HG03469 (cell line): ENCODE measurements at regions not wholly inside any gene's neighbourhood (a gene's known extent, or its start where the extent isn't known, plus 50 kb on each side); places are given as distances from the start of the nearest gene placed in this dataset.

Experiments used
- ATAC-seq: cut with Tn5 transposase; IDR thresholded peaks from one replicate; pipeline ENCODE4 v1.9.1; 2021; ENCODE audit warnings: mild to moderate bottlenecking, moderate library complexity, moderate number of reproducible peaks; ENCODE audit not compliant: unreplicated experiment

GRCh38 chr13:104372095-104372655, 1306.0 kb upstream of the SLC10A2 start:
- no peak for ATAC-seq

- ATAC-seq, result no peak
These were observed 1299.2 kb upstream of the SLC10A2 start for GRCh38 chr13:104365430-104365829.

GRCh38 chr13:104357672-104358354, 1291.6 kb upstream of the SLC10A2 start:
- ATAC-seq, result no peak

GRCh38 chr13:104357174-104357573, 1291.0 kb upstream of the SLC10A2 start:
- no peak for ATAC-seq

- ATAC-seq, result no peak
These were observed 1288.9 kb upstream of the SLC10A2 start for GRCh38 chr13:104355041-104355670.

- ATAC-seq, result no peak
These were observed 1261.0 kb upstream of the SLC10A2 start for GRCh38 chr13:104327211-104327610.

- no peak for ATAC-seq
These were observed 1260.3 kb upstream of the SLC10A2 start for GRCh38 chr13:104326523-104326922.

GRCh38 chr13:104321756-104322155, 1255.5 kb upstream of the SLC10A2 start:
- no peak for ATAC-seq

- no peak for ATAC-seq
These were observed 1254.2 kb upstream of the SLC10A2 start for GRCh38 chr13:104320446-104320845.

- no peak for ATAC-seq
These were observed 1251.9 kb upstream of the SLC10A2 start for GRCh38 chr13:104318121-104318520.

- ATAC-seq, result no peak
These were observed 1249.4 kb upstream of the SLC10A2 start for GRCh38 chr13:104315606-104316005.

- ATAC-seq, result no peak
These were observed 1248.8 kb upstream of the SLC10A2 start for GRCh38 chr13:104314926-104315535.

- ATAC-seq, result no peak
These were observed 1248.1 kb upstream of the SLC10A2 start for GRCh38 chr13:104314321-104314720.

GRCh38 chr13:104310861-104311260, 1244.6 kb upstream of the SLC10A2 start:
- no peak for ATAC-seq

- ATAC-seq, result no peak
These were observed 1243.2 kb upstream of the SLC10A2 start for GRCh38 chr13:104309431-104309830.

- ATAC-seq, result no peak
These were observed 1235.2 kb upstream of the SLC10A2 start for GRCh38 chr13:104301171-104301975.

- no peak for ATAC-seq
These were observed 1230.9 kb upstream of the SLC10A2 start for GRCh38 chr13:104297075-104297474.

GRCh38 chr13:104296286-104296685, 1230.1 kb upstream of the SLC10A2 start:
- ATAC-seq, result no peak

GRCh38 chr13:104295537-104295936, 1229.3 kb upstream of the SLC10A2 start:
- no peak for ATAC-seq

GRCh38 chr13:104289400-104289799, 1223.2 kb upstream of the SLC10A2 start:
- no peak for ATAC-seq

GRCh38 chr13:104288496-104288895, 1222.3 kb upstream of the SLC10A2 start:
- ATAC-seq, result no peak
